IPS-18a (cell line): ENCODE measurements at regions not wholly inside any gene's neighbourhood (a gene's known extent, or its start where the extent isn't known, plus 50 kb on each side); places are given as distances from the start of the nearest gene placed in this dataset.

Experiments used
- H3K27ac ChIP-seq: one replicate; pipeline ENCODE4 v1.5.1; 2013; ENCODE audit warnings: low read length
- H3K27me3 ChIP-seq: one replicate; pipeline ENCODE4 v1.6.1; 2013; ENCODE audit warnings: mild to moderate bottlenecking, low read length; ENCODE audit not compliant: control insufficient read depth, insufficient read depth
- H3K36me3 ChIP-seq: one replicate; pipeline ENCODE4 v1.6.1; 2013; ENCODE audit warnings: low read depth, low read length; ENCODE audit not compliant: control insufficient read depth
- H3K4me1 ChIP-seq: one replicate; pipeline ENCODE4 v1.6.1; 2013; ENCODE audit warnings: low read depth, low read length; ENCODE audit not compliant: control insufficient read depth
- H3K4me3 ChIP-seq: one replicate; pipeline ENCODE4 v1.5.1; 2013; ENCODE audit warnings: low read length
- H3K9ac ChIP-seq: one replicate; pipeline ENCODE4 v1.6.1; 2013; ENCODE audit warnings: mild to moderate bottlenecking, low read length, moderate library complexity
- H3K9me3 ChIP-seq: one replicate; pipeline ENCODE4 v1.6.1; 2013; ENCODE audit warnings: low read depth, low read length; ENCODE audit not compliant: control insufficient read depth

GRCh38 chr12:105459760-105460330, 129.4 kb downstream of the C12orf75 start:
- H3K36me3 ChIP-seq, result no peaks in the 10 kb centered on the region
- no peak overlapping the region for H3K4me3 ChIP-seq
- no peak overlapping the region for H3K27ac ChIP-seq
- no peaks in the 10 kb centered on the region for H3K9me3 ChIP-seq
- peaks cover 6% of the 10 kb centered on the region for H3K4me1 ChIP-seq
- H3K27me3 ChIP-seq, result no peaks in the 10 kb centered on the region
- no peak overlapping the region for H3K9ac ChIP-seq

DNA sequence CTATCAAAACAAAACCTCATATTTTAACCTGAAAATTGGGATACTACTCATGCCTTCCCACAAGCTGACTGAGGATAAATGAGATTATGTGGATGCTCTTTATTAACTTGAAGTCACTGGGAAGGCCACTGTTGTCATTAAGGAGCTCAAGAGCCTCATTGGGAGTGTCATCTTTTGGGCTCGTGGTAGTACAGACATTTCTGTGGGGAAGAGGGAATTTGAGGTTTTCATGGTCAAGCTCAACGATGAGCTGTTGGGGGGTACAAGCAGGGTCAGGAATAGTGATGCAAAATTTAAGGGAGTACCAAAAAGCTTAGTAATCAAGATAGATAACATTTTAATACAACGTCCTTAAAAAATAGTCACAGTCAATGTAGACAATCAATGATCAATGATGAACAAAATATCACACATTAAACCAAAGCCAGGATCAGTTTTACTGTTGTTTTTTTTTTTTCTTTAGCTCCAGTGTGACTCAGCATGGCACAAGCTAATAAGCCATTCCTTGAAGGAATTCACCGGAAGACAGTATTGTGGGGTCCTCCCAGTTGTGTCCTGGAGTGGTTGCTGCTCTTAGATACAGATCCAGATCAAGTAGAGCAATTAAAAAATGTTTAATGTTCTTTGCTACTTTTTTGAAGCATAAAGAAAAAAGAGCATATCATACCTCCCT, 130.9 kb downstream of the C12orf75 start:
- Histone ChIP-seq H3K9me3 (no peaks in the 10 kb centered on the region), H3K4me1 (peaks cover 6% of the 10 kb centered on the region), H3K27me3 (no peaks in the 10 kb centered on the region), H3K36me3 (no peaks in the 10 kb centered on the region), H3K9ac (no peak overlapping the region), H3K27ac (no peak overlapping the region), H3K4me3 (no peak overlapping the region)

GRCh38 chr12:105461944-105462762, 131.7 kb downstream of the C12orf75 start:
- H3K36me3 ChIP-seq, result no peaks in the 10 kb centered on the region
- H3K27ac ChIP-seq, result no peak overlapping the region
- H3K9me3 ChIP-seq, result no peaks in the 10 kb centered on the region
- H3K27me3 ChIP-seq, result no peaks in the 10 kb centered on the region
- no peak overlapping the region for H3K4me3 ChIP-seq
- H3K4me1 ChIP-seq, result peaks cover 6% of the 10 kb centered on the region
- H3K9ac ChIP-seq, result no peak overlapping the region

DNA sequence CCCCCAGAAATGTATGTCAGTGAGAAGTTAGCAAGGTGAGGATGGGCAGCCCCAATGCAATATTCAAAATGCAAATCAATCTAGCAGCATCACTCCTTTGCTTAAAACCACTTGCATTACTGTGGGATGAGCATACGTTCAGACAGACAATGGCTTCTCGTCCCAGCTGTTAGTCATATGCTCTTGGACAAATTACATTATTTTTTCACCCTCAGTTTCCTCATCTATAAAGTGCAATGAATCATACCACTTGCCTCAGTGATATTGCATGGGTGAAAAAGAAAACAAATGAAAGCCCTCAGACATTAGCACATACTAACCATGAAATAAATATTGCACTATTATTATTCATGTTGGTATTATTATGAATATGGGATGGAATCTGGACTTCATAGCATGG, 132.3 kb downstream of the C12orf75 start:
- no peak overlapping the region for H3K9ac ChIP-seq
- peaks cover 13% of the 10 kb centered on the region for H3K4me1 ChIP-seq
- H3K9me3 ChIP-seq, result no peaks in the 10 kb centered on the region
- no peak overlapping the region for H3K4me3 ChIP-seq
- no peaks in the 10 kb centered on the region for H3K36me3 ChIP-seq
- no peak overlapping the region for H3K27ac ChIP-seq
- no peaks in the 10 kb centered on the region for H3K27me3 ChIP-seq

GRCh38 chr12:105464406-105464805, 133.9 kb downstream of the C12orf75 start:
- no peak overlapping the region for H3K9ac ChIP-seq
- H3K27ac ChIP-seq, result no peak overlapping the region
- no peak overlapping the region for H3K4me3 ChIP-seq
- H3K9me3 ChIP-seq, result no peaks in the 10 kb centered on the region
- H3K27me3 ChIP-seq, result no peaks in the 10 kb centered on the region
- no peaks in the 10 kb centered on the region for H3K36me3 ChIP-seq
- H3K4me1 ChIP-seq, result peaks cover 17% of the 10 kb centered on the region

- peaks cover 11% of the 10 kb centered on the region for H3K4me1 ChIP-seq
- H3K27me3 ChIP-seq, result no peaks in the 10 kb centered on the region
- no peak overlapping the region for H3K4me3 ChIP-seq
- no peak overlapping the region for H3K9ac ChIP-seq
- no peak overlapping the region for H3K27ac ChIP-seq
- H3K36me3 ChIP-seq, result no peaks in the 10 kb centered on the region
- no peaks in the 10 kb centered on the region for H3K9me3 ChIP-seq
These were observed 135.9 kb downstream of the C12orf75 start for GRCh38 chr12:105466231-105466900.

DNA sequence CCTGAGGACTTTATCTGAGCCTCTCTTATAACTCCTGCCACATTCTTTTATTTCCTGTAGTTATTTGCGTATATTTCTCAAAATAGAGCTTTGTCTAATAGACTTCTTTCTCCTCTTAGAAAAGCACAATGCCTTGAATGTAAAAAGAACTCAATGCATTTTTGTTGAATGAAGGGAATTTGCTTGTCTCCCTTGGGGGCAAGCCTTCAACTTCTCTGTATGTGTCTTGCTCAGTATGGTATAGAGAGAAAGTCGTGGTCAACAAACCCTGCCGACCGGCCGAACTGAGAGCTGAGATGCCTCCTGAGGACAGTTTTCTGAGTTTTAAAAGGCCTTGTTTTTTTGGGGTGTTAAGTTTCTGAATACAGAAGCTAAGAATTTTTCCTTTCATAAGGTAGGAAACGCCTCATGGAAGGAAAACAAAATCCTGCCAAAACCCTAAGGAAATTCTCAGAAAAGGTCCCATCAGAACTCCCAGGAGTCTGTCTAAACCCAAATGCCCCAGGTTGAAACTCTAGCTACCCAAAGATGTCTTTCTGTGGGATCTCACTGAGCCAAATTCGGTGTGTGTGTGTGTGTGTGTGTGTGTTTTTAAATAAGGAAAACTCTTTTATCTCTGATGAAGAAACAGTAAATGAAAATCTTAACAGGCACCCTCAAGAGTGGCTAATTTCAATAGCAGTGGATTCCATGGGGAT, 136.6 kb downstream of the C12orf75 start:
- Histone ChIP-seq H3K4me1 (peaks cover 11% of the 10 kb centered on the region), H3K9ac (no peak overlapping the region), H3K4me3 (no peak overlapping the region), H3K36me3 (no peaks in the 10 kb centered on the region), H3K9me3 (no peaks in the 10 kb centered on the region), H3K27ac (no peak overlapping the region), H3K27me3 (no peaks in the 10 kb centered on the region)

DNA sequence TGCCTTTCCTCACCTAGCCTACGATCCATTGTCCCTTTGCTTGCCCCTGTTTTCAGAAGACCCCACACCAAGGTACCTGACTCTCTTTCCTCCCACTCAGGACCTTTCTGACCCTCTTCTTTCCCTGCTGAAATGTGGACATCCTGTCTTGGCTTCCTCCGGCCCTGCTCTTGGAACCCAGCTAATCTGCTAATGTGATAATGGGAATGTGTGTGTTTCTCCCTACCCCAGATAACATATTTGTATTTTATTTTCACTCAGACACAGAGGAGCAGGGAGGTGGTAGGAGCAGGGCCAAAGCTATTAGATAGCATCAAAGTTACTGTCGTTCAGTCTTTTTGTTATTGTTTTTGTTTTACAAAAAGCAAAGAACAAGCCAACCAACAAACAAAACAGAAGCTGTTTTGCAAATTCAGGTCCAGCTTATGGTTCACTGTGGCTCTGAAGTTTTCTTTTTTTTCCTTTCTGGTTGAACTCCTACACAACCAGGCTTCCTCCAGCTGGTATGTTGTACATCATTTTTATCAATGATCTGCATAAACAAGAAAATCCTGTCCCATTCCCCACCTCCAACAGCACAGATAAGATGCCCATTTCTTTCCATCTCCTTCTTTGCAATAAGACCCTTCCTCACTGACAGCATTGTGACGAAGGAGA, 137.3 kb downstream of the C12orf75 start:
- Histone ChIP-seq H3K4me3 (no peak overlapping the region), H3K9ac (no peak overlapping the region), H3K4me1 (peaks cover 11% of the 10 kb centered on the region), H3K9me3 (no peaks in the 10 kb centered on the region), H3K27me3 (no peaks in the 10 kb centered on the region), H3K27ac (no peak overlapping the region), H3K36me3 (no peaks in the 10 kb centered on the region)

- peaks cover 11% of the 10 kb centered on the region for H3K4me1 ChIP-seq
- no peak overlapping the region for H3K9ac ChIP-seq
- no peaks in the 10 kb centered on the region for H3K36me3 ChIP-seq
These were observed 138.0 kb downstream of the C12orf75 start for GRCh38 chr12:105468464-105468863.

DNA sequence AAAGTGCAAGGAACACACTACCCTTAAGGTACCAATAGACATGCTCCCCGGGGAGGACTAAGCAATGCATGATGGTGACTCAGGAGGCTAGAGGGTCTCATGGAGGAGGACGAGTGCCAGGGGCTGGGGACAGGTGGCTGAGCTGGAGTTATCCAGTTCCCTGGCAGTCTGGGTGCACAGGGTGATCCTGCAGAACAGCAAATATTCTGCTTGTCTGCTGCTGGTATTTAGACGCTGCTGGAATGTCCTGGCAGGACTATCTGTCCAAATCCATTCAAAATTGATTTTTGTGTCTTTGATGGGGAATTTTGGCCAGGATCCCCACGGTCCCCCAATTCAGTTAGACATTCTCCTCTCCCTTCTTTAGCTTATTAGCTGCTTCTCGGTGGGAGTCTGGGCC, 138.7 kb downstream of the C12orf75 start:
- no peak overlapping the region for H3K4me3 ChIP-seq
- peaks cover 11% of the 10 kb centered on the region for H3K4me1 ChIP-seq
- H3K9me3 ChIP-seq, result no peaks in the 10 kb centered on the region
- H3K27me3 ChIP-seq, result no peaks in the 10 kb centered on the region
- H3K9ac ChIP-seq, result no peak overlapping the region
- no peak overlapping the region for H3K27ac ChIP-seq
- H3K36me3 ChIP-seq, result no peaks in the 10 kb centered on the region

More at GRCh38 chr12:105468464-105468863, 138.0 kb downstream of the C12orf75 start:
- no peak overlapping the region for H3K27ac ChIP-seq
- no peak overlapping the region for H3K4me3 ChIP-seq
- H3K9me3 ChIP-seq, result no peaks in the 10 kb centered on the region
- H3K27me3 ChIP-seq, result no peaks in the 10 kb centered on the region
